GM12878 (cell line): ENCODE measurements at regions not wholly inside any gene's neighbourhood (a gene's known extent, or its start where the extent isn't known, plus 50 kb on each side); places are given as distances from the start of the nearest gene placed in this dataset.

Experiments used
- ATAC-seq: fragments of 200-7000 bp; cut with Tn5 transposase; 3 replicates; pipeline ENCODE4 v1.9.1; 2020; ENCODE audit warnings: mild to moderate bottlenecking, moderate library complexity
- BruUV-seq: library from RNA; stranded (reverse); fragments of 400-500 nt; replicated peaks from 2 replicates; lab custom pipeline; 2021; lab: Mats Ljungman, UMichigan
- CTCF ChIA-PET: fragments of 300-600 bp; sonication (Branson Sonifier 250); formaldehyde crosslinking; extraction: SDS; loops from one replicate; lab custom pipeline; 2021; ENCODE audit warnings: inconsistent platforms; lab: Yijun Ruan, JAX
- POLR2A ChIA-PET: fragments of 350-600 bp; formaldehyde crosslinking; extraction: SDS; loops from one replicate; lab custom pipeline; 2021; ENCODE audit warnings: inconsistent platforms; lab: Charles Lee
- RAD21 ChIA-PET: fragments of 300-600 bp; sonication (Branson Sonifier 250); formaldehyde crosslinking; loops from one replicate; lab custom pipeline; 2023; ENCODE audit warnings: antibody characterized with exemption; ENCODE audit not compliant: unreplicated experiment; lab: Charles Lee
- SMC1A ChIA-PET: fragments of 300-600 bp; sonication (Branson Sonifier 250); formaldehyde crosslinking; loops from one replicate; lab custom pipeline; 2023; ENCODE audit not compliant: unreplicated experiment, uncharacterized antibody; lab: Charles Lee
- DNase-seq: peaks from one replicate; pipeline ENCODE4 v3.0.0-alpha.2; 2011; ENCODE audit warnings: low read depth, low spot score
- FAIRE-seq: peaks from 3 replicates; lab custom pipeline; 2011; peaks lifted over from hg19 to GRCh38; lab: Jason Lieb, UNC
- H2AFZ ChIP-seq: 2 replicates; pipeline ENCODE4 v1.6.0; 2011; ENCODE audit warnings: low read depth, low read length, control low read depth; ENCODE audit not compliant: control insufficient read depth
- H3K27ac ChIP-seq: 2 replicates; pipeline ENCODE4 v1.5.1; 2011; ENCODE audit warnings: control low read depth; ENCODE audit not compliant: control insufficient read depth, insufficient read depth
- H3K27me3 ChIP-seq, 2 experiments: replicated peaks in 1 of 2; 2 replicates each; pipeline versions ENCODE4 v1.6.0 to v1.6.1; 2011; ENCODE audit warnings: low read length in 1 of 2; ENCODE audit not compliant: control insufficient read depth in 2 of 2, insufficient read depth in 2 of 2
- H3K36me3 ChIP-seq, 2 experiments: 2 replicates each; pipeline ENCODE4 v1.5.1; 2011; ENCODE audit warnings: low read length in 1 of 2; ENCODE audit not compliant: control insufficient read depth in 2 of 2, insufficient read depth in 2 of 2
- H3K4me1 ChIP-seq: 2 replicates; pipeline ENCODE4 v1.6.1; 2011; ENCODE audit warnings: mild to moderate bottlenecking, low read length, moderate library complexity, mixed read lengths; ENCODE audit not compliant: control insufficient read depth, insufficient read depth
- H3K4me2 ChIP-seq: 2 replicates; pipeline ENCODE4 v1.6.0; 2011; ENCODE audit warnings: control low read depth; ENCODE audit not compliant: control insufficient read depth, insufficient read depth
- H3K4me3 ChIP-seq: fragments of 200-600 bp; sonication (generic); 2 replicates; pipeline ENCODE4 v1.5.1; 2016
- H3K79me2 ChIP-seq: 2 replicates; pipeline ENCODE4 v1.6.0; 2011; ENCODE audit warnings: low read length; ENCODE audit not compliant: control insufficient read depth, insufficient read depth
- H3K9ac ChIP-seq: 2 replicates; pipeline ENCODE4 v1.8.0; 2011; ENCODE audit warnings: low read length, control low read depth, mixed read lengths; ENCODE audit not compliant: control insufficient read depth, insufficient read depth
- H3K9me3 ChIP-seq: replicated peaks from 3 replicates; pipeline ENCODE4 v1.5.1; 2011; ENCODE audit warnings: mild to moderate bottlenecking, low read length; ENCODE audit not compliant: control insufficient read depth, insufficient read depth
- H4K20me1 ChIP-seq: 2 replicates; pipeline ENCODE4 v1.6.0; 2011; ENCODE audit not compliant: control insufficient read depth, insufficient read depth
- ATF7 ChIP-seq: fragments of 450-650 bp; IDR thresholded peaks from 2 replicates; pipeline ENCODE4 v1.6.1; 2016; ENCODE audit warnings: low read depth, mild to moderate bottlenecking
- BCLAF1 ChIP-seq: fragments of 450-650 bp; IDR thresholded peaks from 2 replicates; pipeline ENCODE4 v1.6.1; 2017; ENCODE audit warnings: antibody characterized with exemption, mild to moderate bottlenecking, moderate library complexity
- BRCA1 ChIP-seq: IDR thresholded peaks from 2 replicates; pipeline ENCODE4 v1.6.1; 2011; ENCODE audit warnings: low read depth, low read length, improper control_type of control experiment
- DPF2 ChIP-seq: fragments of 450-650 bp; IDR thresholded peaks from 2 replicates; pipeline ENCODE4 v1.6.1; 2017; ENCODE audit warnings: mild to moderate bottlenecking
- EP300 ChIP-seq, 2 experiments: fragments of 150-350 bp in 1 of 2; IDR thresholded peaks; 2 replicates each; pipeline ENCODE4 v1.6.1; 2011 to 2012; ENCODE audit warnings: low read depth in 2 of 2, low read length in 2 of 2, borderline replicate concordance in 1 of 2, improper control_type of control experiment in 1 of 2, inconsistent platforms in 1 of 2; ENCODE audit not compliant: control insufficient read depth in 1 of 2
- FOS ChIP-seq: IDR thresholded peaks from 3 replicates; pipeline ENCODE4 v1.6.1; 2011; ENCODE audit warnings: borderline replicate concordance; ENCODE audit not compliant: insufficient read length; ENCODE audit errors: extremely low read depth
- FOXK2 ChIP-seq: fragments of 450-650 bp; IDR thresholded peaks from 2 replicates; pipeline ENCODE4 v1.6.1; 2017; ENCODE audit warnings: mild to moderate bottlenecking, moderate library complexity
- HDGF ChIP-seq: fragments of 450-650 bp; IDR thresholded peaks from 2 replicates; pipeline ENCODE4 v1.6.1; 2016; ENCODE audit warnings: antibody characterized with exemption
- MEF2A ChIP-seq: IDR thresholded peaks from 2 replicates; pipeline ENCODE4 v1.6.1; 2011; ENCODE audit warnings: low read depth, mild to moderate bottlenecking, low read length, moderate library complexity; ENCODE audit not compliant: insufficient read depth
- MEF2B ChIP-seq: fragments of 450-650 bp; IDR thresholded peaks from 2 replicates; pipeline ENCODE4 v1.6.1; 2018; ENCODE audit warnings: mild to moderate bottlenecking, moderate library complexity; ENCODE audit not compliant: partially characterized antibody, poor library complexity, severe bottlenecking
- POLR2A ChIP-seq: IDR thresholded peaks from 2 replicates; pipeline ENCODE4 v1.6.1; 2011; ENCODE audit warnings: low read depth, mild to moderate bottlenecking, low read length
- POLR2AphosphoS2 ChIP-seq: IDR thresholded peaks from 2 replicates; pipeline ENCODE4 v1.6.1; 2011; ENCODE audit warnings: low read depth, mild to moderate bottlenecking, low read length, improper control_type of control experiment, moderate library complexity
- POLR2AphosphoS5 ChIP-seq: IDR thresholded peaks from 2 replicates; pipeline ENCODE4 v1.6.1; 2011; ENCODE audit warnings: mild to moderate bottlenecking, low read length, inconsistent platforms
- RAD21 ChIP-seq: IDR thresholded peaks from 2 replicates; pipeline ENCODE4 v1.6.1; 2011; ENCODE audit warnings: mild to moderate bottlenecking, low read depth, low read length, moderate library complexity; ENCODE audit not compliant: insufficient read depth
- TARDBP ChIP-seq: IDR thresholded peaks from 2 replicates; pipeline ENCODE4 v1.6.1; 2016; ENCODE audit warnings: borderline replicate concordance
- USF2 ChIP-seq: IDR thresholded peaks from 2 replicates; pipeline ENCODE4 v1.6.1; 2011; ENCODE audit warnings: low read depth, low read length, improper control_type of control experiment, borderline replicate concordance
- ZNF622 ChIP-seq: fragments of 450-650 bp; IDR thresholded peaks from 2 replicates; pipeline ENCODE4 v1.6.1; 2017; ENCODE audit warnings: mild to moderate bottlenecking, inconsistent platforms
- in situ Hi-C: fragments of 300-500 bp; cut with MboI; formaldehyde crosslinking; loops from 9 replicates; pipeline ENCODE4 v1.14.3; 2018; ENCODE audit warnings: mixed read lengths
- intact Hi-C: fragments of 100-400 bp; cut with micrococcal nuclease; formaldehyde crosslinking; loops from one replicate; pipeline ENCODE4 v1.14.2; 2022; ENCODE audit not compliant: unreplicated experiment
- TF ChIP-seq, protein P1 (sequence below): fragments of 450-650 bp; IDR thresholded peaks from 2 replicates; pipeline ENCODE4 v1.6.1; 2016; ENCODE audit warnings: mild to moderate bottlenecking

DNA sequence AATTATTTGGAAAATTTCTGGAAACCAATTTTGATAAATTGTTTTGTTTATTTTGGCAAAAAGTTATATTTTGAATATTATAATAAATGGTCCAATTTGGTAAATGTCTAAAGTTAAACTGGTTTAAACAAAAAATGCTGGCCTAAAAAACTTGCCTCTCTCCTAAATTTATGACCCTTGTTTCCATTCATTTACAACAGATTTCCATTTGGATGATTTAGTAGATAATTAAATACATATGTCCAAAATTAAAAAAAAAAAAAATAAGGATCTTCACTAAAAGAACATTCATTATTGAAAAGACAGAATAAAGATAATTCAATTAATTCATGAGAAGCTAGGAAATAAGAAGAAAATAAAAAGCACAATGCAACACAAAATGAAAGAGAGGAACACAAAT, 449.5 kb downstream of the SPRY1 start:
- ChIA-PET CTCF (no interaction called here), POLR2A (no interaction called here), SMC1A (interaction anchor here (0.6 kb wide), 1 partner anchor 73 kb away, joined by 3 read pairs; no protein-coding TSS in a partner anchor), RAD21 (no interaction called here)
- no peak overlapping the region for H3K27ac ChIP-seq
- no peaks in the 10 kb centered on the region for H3K4me1 ChIP-seq
- no peak for FAIRE-seq
- TF ChIP-seq BRCA1 (no peak), POLR2AphosphoS5 (no peak), ZNF622 (no peak), BCLAF1 (no peak), TARDBP (no peak), MEF2A (no peak), USF2 (no peak), FOS (no peak), RAD21 (no peak), DPF2 (no peak), EP300 (IDR thresholded peaks at IDR 0.05; ENCODE audit: borderline replicate concordance in 1 of 2, control insufficient read depth in 1 of 2, low read depth in 2 of 2, low read length in 2 of 2) (no peak), MEF2B (no peak), POLR2AphosphoS2 (no peak), POLR2A (no peak), FOXK2 (no peak), ATF7 (no peak), HDGF (no peak)
- TF ChIP-seq, protein P1, sequence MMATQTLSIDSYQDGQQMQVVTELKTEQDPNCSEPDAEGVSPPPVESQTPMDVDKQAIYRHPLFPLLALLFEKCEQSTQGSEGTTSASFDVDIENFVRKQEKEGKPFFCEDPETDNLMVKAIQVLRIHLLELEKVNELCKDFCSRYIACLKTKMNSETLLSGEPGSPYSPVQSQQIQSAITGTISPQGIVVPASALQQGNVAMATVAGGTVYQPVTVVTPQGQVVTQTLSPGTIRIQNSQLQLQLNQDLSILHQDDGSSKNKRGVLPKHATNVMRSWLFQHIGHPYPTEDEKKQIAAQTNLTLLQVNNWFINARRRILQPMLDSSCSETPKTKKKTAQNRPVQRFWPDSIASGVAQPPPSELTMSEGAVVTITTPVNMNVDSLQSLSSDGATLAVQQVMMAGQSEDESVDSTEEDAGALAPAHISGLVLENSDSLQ = no peak
- H3K4me3 ChIP-seq = no peak overlapping the region
- no peak overlapping the region for H2AFZ ChIP-seq
- no peaks in the 10 kb centered on the region for H3K79me2 ChIP-seq
- BruUV-seq = no TSS peak
- no peaks in the 10 kb centered on the region for H3K9me3 ChIP-seq
- intact Hi-C loops = no loop called here
- H3K36me3 ChIP-seq = no peaks in the 10 kb centered on the region
- no peaks in the 10 kb centered on the region for H3K27me3 ChIP-seq
- H3K9ac ChIP-seq = no peak overlapping the region
- in situ Hi-C loops = no loop called here
- H4K20me1 ChIP-seq = no peaks in the 10 kb centered on the region
- ATAC-seq = no peak
- no peak for DNase-seq
- no peak overlapping the region for H3K4me2 ChIP-seq
